ENCODE measurements at regions not wholly inside any gene's neighbourhood (a gene's known extent, or its start where the extent isn't known, plus 50 kb on each side); places are given as distances from the start of the nearest gene placed in this dataset.
A peak's percentile ranks its signal among the peaks of the same experiment; 100 is the strongest.

- no peak for DNase-seq (ENCODE audit: low read depth)
These were observed 1198.9 kb upstream of the PCDH7 start for GRCh38 chr4:29521281-29521680.

GRCh38 chr4:29536745-29537144 lies 1183.4 kb upstream of the PCDH7 start:
- DNase-seq (ENCODE audit: low read depth), result no peak

DNA sequence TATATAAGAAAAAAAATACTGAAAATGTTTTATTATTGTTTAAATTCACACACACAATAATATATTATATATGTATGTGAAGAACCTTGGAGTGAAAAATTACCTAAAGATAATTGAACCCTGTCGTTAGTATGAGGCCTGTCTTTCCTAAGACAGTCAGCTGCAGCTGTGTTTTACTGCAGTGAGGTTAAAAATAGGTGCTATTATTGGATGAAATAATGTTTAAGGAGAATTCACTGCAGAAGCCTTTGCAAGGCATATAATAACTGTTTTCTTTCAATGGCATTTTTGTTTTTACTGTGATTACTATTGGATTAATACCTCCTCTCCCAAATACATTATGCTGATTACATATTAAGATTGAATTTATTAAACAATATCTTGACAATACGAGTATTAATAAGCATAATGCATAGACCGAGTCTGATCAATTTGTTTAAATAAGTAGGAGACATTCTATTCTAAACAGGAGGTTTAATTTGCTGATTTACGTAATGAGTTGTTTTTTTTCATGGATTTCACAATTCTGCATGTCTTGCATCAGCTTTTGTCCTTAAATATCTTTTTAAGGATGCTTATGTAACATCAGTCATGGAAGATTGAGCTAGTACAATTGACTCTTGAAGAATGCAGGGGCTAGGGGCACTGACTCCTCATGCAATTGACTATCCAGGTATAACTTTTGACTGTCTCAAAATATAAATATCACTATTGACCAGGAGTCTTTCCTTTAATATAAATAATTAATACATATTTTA lies 1181.1 kb upstream of the PCDH7 start:
- DNase-seq (ENCODE audit: low read depth), result peak; percentile 27

DNA sequence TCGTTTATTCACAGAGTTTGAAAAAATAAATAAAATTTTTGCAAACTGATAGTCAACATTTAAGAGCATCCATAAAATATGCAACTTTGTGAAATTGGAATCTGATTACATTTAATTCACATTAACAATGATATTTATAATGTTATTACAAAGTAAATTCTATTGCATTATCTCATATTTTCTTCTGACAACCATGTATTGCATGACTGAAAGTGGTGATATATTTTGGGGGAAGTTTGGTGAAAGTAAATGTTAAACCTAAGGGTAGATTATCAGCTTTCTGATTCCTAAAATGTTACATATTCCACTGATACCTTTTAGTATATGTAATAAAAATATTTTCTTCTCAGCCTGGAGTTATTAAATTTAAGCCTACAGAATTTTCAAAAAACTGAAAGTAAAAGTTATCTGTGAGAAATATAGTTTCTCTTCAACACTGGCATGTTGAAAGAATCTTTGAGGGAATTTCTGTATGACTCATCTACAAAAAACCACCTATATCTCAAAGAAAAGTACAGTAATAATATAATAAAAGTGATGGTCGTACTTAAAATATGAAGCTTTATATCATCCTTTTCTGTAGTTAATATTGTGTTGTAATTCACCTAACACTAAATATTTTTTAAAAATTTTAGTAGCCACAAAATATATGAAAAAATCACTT lies 1179.6 kb upstream of the PCDH7 start:
- DNase-seq (ENCODE audit: low read depth), result peak; percentile 27

DNA sequence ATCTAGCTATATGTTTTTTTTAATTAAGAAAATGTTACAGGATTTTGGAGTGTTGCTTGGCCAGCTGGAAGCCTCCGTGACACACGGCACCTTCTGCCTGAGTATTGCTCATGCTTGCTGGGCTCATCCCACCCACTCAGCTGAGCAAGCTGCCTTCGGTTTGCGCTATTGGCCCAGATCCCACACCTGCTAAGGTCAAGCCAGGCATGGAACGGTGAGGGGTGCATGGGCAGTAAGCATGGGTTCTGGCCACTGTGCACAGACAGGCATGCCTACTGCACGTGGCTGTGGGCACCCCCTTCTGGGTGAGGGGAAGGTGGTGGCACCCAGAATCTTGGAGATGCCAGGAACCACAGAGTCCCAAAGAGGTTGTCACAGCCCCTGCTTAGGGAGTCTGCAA lies 1178.4 kb upstream of the PCDH7 start:
- no peak for DNase-seq (ENCODE audit: low read depth)

DNA sequence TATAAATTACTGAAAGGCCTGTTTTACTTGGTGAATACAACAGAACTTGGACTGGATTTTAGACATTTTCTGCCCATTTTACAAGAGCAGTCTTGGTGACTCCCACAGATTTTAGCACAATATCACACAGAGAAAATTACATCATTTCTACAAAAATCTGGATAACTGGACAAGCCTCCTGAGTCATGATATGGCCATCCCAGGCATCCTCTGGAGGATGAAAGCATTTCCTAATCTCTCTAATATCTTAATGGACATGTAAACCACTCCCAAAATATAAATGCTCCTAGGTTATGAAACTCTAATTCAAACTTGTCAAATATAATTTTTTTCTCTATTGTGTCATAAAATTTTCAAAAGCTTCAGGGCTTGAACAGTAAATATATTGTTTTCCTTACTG lies 1170.8 kb upstream of the PCDH7 start:
- DNase-seq (ENCODE audit: low read depth), result peak; percentile 28

GRCh38 chr4:29551821-29552220 lies 1168.3 kb upstream of the PCDH7 start:
- DNase-seq (ENCODE audit: low read depth), result no peak

DNA sequence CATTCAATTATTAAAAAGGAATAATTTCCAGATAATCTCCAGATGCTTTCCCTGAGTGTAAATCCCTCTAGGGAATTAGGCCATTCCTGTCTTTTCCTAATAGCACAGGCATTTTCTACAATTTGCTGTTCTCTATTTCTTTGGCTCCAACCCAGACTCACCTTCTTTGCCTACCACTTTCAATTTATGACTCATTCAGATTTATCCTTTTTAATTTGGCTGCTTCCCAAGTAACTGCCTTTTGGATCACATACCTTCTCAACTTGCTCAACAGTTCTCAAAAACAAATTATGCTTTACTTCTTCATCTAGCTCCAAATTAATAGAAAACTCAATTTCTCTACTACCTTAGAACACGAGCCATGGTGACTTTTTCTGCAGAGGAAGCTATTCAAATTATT lies 1166.3 kb upstream of the PCDH7 start:
- peak; percentile 33 for DNase-seq (ENCODE audit: low read depth)

GRCh38 chr4:29558789-29559188 lies 1161.4 kb upstream of the PCDH7 start:
- DNase-seq (ENCODE audit: low read depth), result no peak

DNA sequence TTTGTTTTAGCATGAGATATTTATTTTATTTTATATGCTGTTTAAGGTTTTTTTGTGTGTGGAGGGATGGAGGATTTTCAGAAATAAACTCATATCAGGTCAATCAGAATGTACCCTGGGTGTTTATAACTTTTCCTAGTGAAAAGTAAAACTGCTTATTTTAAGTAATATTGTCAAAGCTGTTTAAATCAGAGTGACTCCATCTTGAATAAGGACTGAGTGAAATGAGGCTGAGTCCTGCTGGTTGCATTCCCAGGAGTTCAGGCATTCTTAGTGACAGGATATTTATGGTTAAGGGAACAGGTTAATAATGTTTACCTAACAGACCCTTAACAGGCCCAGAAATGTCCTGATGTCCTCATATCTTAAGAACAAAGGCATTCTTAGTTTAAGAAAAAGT lies 1160.9 kb upstream of the PCDH7 start:
- no peak for DNase-seq (ENCODE audit: low read depth)

DNA sequence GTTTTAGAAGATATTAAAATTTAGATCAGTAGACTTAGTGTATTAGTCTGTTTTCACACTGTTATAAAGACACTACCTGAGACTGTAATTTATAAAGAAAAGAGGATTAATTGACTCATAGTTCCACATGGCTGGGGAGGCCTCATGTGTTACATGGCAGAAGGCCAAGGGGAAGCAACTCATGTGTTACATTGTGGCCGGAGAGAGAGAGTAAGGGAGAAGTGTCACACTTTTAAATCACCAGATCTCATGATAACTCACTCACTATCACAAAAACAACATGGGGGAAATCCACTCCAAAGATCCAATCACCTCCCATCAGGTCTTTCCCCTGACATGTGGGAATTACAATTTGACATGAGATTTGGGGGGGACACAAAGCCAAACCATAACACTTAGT lies 1159.7 kb upstream of the PCDH7 start:
- DNase-seq (ENCODE audit: low read depth), result peak; percentile 22

DNA sequence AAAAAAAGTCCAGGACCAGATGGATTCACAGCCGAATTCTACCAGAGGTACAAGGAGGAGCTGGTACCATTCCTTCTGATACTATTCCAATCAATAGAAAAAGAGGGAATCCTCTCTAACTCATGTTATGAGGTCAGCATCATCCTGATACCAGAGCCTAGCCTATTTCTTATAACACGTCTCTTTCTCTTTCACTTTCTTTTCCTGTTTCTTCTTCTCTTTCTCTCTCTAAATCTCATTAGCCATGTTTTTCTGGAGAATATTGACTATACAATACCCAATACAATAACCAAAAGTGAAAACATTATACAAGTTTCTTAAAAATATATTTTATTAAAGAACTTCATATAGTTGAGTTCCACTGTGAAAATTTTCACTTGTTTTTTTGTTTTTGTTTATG lies 1154.9 kb upstream of the PCDH7 start:
- no peak for DNase-seq (ENCODE audit: low read depth)

- no peak for DNase-seq (ENCODE audit: low read depth)
These were observed 1153.8 kb upstream of the PCDH7 start for GRCh38 chr4:29566371-29566770.

DNA sequence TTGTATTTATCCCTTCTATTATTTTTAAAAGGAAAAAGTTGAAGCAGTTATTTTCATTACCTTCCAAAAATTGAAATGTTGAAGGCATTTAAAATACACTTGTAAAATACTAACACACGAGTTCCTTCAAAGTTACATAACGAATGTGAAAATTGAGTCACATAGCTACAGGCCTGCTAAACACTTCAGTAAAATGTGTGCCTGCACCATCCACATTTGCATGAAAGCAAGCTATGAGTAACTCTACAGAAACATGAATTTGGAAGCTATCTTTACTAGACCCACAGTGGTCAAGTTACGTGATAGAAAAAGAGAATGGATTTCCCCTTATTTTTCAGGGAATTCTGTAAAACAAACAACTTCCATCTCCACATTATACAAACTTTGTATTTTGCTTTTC lies 1148.8 kb upstream of the PCDH7 start:
- DNase-seq (ENCODE audit: low read depth), result no peak

DNA sequence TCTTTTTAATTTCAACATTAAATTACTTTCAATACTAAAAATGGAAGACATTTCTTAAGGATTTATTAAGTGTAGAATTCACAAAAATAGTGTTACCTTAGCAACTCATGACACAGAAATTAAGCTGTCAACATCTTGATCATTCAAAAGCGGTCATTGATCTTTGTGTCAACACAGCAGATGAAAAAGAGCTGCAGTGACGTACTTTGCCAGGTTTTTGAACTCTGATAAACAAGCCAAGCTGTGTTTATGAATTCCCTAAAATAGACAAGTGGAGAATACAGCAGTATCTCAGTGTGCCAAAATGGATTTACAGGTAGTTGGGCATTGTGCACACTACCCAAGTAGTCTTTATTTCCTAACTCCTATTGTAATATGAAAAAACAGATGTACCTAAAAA lies 1141.8 kb upstream of the PCDH7 start:
- no peak for DNase-seq (ENCODE audit: low read depth)

- peak; percentile 0 for DNase-seq (ENCODE audit: low read depth)
These were observed 1138.7 kb upstream of the PCDH7 start for GRCh38 chr4:29581457-29581856.

- DNase-seq (ENCODE audit: low read depth), result no peak
These were observed 1131.6 kb upstream of the PCDH7 start for GRCh38 chr4:29588617-29589016.

DNA sequence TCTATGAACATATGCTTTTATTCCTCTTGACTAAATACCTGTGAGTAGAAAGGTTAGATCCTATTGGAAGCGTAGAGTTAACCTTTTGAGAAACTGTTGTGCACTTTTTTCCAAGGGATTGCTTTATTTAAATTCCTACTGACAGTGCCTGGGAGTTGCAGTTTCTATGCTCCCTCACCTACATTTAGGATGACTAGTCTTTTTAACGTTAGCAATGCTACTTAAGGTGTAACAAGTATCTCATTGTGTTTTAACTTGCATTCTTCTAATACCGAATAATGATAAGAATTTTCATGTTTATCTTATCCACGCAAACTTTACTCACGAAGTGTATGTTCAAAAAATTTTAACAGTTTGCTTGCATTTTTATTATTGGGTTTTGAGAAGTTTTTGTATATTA lies 1123.9 kb upstream of the PCDH7 start:
- no peak for DNase-seq (ENCODE audit: low read depth)

GRCh38 chr4:29619168-29619567 lies 1101.0 kb upstream of the PCDH7 start:
- no peak for DNase-seq (ENCODE audit: low read depth)

GRCh38 chr4:29632199-29632598 lies 1088.0 kb upstream of the PCDH7 start:
- DNase-seq (ENCODE audit: low read depth), result no peak

GRCh38 chr4:29636961-29637360 lies 1083.2 kb upstream of the PCDH7 start:
- DNase-seq (ENCODE audit: low read depth), result no peak

- DNase-seq (ENCODE audit: low read depth), result no peak
These were observed 1066.9 kb upstream of the PCDH7 start for GRCh38 chr4:29653221-29653620.

DNA sequence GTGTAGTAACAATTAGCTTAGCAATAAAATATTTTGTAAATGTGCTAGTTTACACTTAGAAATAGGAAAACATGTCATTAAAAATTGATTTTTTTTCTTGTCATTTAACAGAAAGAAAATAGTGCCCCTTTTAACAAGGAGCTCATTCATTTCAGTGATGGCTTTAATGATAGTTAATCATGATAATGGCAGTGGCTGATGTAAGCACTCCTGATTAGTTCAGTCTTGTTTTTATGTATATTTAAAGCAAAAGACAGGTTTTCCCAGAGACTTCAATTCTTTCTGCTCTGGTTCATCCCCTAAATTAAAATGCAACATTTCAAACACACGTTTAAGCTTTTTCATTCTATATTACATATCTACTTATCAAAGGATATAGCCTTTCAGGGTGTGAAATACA lies 1039.5 kb upstream of the PCDH7 start:
- no peak for DNase-seq (ENCODE audit: low read depth)

- no peak for DNase-seq (ENCODE audit: low read depth)
These were observed 1016.1 kb upstream of the PCDH7 start for GRCh38 chr4:29704059-29704458.
